GM18507 (cell line): ENCODE measurements at regions not wholly inside any gene's neighbourhood (a gene's known extent, or its start where the extent isn't known, plus 50 kb on each side); places are given as distances from the start of the nearest gene placed in this dataset.
"Not testable (repeated sequence)": the region's sequence is repeated elsewhere in the genome, so short reads cannot be mapped to it uniquely, and the experiment has no call there.

Experiments
- DNase-seq: peaks from one replicate; pipeline ENCODE4 v3.0.0; 2011; ENCODE audit warnings: low read depth; ENCODE audit not compliant: insufficient read length; ENCODE audit errors: extremely low spot score
- FAIRE-seq: peaks from 2 replicates; lab custom pipeline; 2011; peaks lifted over from hg19 to GRCh38; lab: Jason Lieb, UNC

DNA sequence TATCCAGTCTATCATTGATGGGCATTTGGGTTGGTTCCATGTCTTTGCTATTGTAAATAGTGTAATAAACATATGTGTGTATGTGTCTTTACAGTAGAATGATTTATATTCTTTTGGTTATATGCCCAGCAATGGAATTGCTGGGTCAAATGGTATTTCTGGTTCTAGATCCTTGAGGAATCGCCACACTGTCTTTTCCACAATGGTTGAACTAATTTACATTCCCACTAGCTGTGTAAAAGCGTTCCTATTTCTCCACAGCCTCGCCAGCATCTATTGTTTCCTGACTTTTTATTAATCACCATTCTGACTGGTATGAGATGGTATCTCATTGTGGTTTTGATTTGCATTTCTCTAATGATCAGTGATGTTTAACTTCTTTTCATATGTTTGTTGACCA, 152.7 kb downstream of the CAPZA3 start:
- not testable (repeated sequence) for FAIRE-seq, DNase-seq

DNA sequence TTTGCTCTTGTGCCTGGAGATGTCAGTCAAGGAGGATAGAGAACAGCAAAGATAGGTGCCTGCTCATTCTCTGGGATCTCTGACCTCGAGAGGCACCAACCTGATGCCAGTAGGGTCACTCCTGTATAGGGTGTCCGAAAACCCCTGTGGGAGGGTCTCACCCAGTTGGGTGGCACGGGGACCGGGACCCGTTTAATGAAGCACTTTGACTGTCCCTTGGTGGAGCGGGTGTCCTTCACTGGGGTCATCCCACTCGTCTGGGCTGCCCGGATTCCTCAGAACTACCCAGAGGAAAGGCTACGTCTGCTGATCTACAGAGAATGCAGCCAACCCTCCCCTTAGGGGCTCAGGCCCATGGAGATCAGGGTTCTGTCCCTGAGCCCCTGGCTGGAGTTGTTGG, 157.6 kb downstream of the CAPZA3 start:
- no peak for DNase-seq
- no peak for FAIRE-seq

DNA sequence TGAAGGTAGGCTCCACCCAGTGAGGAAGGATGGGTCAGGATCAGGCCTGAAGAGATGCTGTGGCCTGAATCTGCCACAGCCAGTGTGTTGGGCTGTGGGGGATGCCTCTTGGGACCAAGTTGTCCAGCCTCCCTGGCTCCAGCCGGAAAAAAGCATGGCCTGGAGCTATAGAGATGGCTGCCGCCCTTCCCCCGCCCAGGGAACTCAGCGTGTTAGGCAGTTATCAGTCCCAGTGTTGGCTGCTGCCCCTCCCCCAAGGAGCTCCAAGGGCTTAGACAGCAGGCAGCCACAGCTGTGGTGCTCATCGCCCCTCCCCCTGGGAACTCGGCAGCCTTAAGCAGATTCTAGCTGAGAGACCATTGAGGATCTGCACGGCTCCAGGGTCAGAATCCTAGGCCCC, 158.0 kb downstream of the CAPZA3 start:
- FAIRE-seq (no peak), DNase-seq (no peak)

DNA sequence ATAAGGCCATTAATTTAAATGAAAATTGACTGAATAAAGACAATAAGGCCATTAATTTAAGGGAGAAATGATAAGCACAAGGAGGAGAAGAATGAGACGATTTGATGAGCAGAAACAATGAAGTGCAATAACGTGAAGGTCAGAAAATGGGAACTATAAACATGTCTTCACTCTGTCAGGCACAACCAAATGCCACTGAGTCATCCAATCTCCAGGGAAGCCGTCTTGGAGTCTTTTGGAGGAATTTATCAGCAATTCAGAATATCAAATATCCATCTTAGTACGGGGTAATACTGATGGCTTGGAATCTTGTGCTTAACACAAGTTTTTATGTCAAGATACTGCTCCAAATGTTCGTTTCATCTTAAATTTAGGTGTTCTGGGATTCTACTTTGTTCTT, 159.9 kb downstream of the CAPZA3 start:
- FAIRE-seq (no peak), DNase-seq (no peak)

DNA sequence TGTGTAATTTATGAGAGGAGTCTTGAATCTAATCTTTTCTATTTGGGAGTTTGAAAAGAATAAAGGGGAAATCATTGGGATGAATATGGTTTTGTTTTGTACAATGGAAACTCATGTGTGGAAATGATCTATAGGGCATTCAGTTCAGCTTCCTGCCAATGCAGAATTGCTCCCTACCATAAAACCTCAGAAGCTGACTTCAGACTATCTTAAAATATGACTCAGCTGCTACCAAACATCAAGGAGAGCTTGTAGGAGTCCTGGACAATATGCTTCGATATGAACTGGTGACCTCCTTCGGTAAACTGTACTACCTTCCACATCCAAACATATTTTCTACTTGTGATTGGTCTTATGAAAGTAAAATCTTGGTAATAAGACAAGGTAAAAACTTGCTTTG, 160.6 kb downstream of the CAPZA3 start:
- no peak for DNase-seq
- FAIRE-seq: no peak

DNA sequence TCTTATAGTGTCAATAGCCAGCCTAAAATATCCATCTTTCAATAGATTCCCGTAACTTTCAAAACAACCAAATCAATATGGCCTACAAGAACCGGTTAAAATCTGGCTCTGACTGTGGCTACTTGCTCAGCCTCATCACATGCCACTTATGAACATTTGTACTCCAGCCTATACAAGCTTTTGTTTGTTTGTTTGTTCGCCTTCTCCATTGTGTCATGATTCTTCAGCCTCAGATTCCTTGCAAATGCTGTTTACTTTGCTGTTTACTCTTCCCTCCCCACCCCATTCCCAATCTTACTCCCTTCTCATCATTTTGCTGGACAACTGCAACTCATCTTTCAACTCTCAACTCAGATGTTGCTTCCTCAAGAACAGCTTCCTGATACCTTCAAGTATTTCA, 161.2 kb downstream of the CAPZA3 start:
- no peak for FAIRE-seq
- DNase-seq: no peak

DNA sequence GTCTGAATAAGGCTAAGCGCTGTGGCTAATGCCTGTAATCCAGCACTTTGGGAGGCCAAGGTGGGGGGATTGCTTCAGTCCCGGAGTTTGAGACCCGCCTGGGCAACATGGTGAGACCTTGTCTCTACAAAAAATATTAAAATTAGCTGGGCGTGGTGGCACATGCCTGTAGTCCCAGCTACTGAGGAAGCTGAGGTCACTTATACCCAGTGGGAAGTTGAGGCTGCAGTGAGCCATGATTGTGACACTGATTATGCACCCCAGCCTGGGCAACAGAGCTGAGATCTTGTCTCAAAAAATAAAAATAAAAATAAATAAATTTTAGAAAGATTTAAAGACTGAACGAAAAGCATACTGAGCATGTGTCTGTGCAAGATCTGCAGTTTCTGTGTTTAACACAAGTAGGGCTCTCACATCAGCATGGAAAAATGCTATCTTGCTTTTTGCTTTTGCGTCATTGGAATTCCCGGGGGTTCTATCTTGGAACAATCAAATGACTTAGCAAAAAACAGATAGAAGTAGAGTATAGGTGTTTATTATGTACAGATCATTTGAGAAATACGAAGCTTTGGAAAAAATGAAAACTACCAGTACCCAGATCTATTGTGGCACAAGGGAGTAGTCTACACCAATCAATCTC, 161.9 kb downstream of the CAPZA3 start:
- FAIRE-seq (no peak), DNase-seq (no peak)

DNA sequence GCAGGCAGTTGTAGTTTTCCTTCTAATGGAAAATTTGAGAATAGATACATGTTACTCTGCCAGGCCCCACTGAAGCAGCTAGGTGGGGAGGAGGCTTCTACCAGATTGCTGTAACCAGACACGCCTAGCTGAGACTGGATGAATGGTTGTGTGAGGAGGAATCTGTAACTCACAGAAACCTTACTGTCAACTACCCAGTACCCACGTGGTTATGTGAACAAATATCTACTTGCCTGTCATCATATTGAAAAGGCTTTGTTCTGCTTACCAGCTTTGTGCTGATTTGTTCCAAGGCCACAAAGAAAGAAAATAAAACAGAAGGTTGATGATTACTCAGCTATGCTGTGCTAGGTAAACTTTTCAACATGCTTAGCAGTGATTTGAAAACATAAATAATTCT, 167.2 kb downstream of the CAPZA3 start:
- no peak for DNase-seq
- FAIRE-seq: no peak

DNA sequence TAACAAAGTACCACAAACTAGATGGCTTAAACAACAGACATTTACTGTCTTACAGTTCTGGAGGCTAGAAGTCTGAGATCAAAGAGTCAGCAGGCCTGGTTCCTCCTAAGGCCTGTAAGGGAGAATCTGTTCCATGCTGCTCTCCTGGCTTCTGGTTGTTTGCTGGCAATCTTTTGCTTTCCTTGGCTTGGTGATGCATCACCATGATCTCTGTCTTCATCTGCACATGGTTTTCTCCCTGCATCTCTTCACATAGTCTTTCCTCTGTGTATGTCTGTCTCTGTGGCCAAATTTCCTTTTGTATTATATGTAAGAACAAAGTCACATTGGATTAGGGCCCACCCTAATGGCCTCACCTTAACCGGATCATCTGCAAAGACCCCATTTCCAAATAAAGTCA, 168.5 kb downstream of the CAPZA3 start:
- FAIRE-seq: no peak
- no peak for DNase-seq

DNA sequence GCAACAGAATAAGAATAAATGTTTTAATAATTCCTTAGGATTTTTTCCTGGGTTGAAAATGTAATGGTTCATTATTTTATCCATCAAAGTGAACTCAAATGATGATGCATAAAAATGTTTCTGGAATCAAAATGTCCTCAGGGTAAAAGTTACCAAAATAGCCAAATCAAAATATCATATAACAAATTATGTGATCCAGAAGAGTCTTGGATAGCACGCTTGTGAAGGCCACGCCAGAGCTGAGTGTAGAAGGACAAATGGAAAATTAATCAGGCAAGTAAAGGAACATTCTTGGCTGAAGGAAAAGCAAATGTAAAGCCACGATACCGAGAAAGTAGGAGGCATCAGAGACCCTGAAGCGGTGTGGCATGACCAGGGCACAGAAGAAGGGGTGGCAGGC, 169.2 kb downstream of the CAPZA3 start:
- DNase-seq (no peak), FAIRE-seq (no peak)

DNA sequence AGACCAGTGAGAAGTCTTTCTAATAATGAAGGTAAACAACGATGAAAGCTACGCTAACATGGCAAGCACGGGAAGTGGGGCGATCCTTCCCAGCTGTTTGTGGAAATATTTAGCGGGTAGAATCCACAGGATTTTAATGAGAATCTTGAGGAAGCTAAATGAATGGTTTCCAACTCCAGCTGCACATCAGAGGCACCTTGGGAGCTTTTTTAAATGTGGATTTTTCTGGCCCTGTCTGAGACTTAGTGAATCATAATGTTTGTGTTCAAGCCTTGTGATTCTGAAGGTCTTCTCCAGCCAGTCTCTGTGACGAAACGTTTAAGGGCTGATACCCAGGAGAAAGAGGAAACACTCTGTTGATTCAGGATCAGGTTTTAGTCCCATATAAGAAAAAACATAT, 169.8 kb downstream of the CAPZA3 start:
- FAIRE-seq: no peak
- no peak for DNase-seq

DNA sequence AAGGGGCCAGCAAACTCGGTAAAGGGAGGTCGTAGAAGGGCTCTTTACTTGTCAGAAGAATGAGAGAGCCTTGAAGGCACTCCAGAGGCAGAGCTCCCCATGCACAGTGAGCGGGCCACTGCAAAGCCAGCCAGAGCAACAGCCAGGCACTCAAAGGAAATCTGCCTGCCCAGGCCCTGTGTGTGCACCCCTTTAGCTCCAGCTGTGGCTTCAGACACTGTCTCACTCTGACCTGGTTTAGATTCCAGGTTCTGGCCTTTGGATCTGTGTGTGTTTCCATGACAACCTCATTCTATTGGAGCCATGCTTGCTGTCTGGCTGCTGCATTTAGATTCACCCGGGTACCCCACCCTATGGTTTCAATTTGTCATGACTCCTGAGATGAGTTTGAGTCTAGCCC, 170.3 kb downstream of the CAPZA3 start:
- FAIRE-seq: no peak
- DNase-seq: no peak

DNA sequence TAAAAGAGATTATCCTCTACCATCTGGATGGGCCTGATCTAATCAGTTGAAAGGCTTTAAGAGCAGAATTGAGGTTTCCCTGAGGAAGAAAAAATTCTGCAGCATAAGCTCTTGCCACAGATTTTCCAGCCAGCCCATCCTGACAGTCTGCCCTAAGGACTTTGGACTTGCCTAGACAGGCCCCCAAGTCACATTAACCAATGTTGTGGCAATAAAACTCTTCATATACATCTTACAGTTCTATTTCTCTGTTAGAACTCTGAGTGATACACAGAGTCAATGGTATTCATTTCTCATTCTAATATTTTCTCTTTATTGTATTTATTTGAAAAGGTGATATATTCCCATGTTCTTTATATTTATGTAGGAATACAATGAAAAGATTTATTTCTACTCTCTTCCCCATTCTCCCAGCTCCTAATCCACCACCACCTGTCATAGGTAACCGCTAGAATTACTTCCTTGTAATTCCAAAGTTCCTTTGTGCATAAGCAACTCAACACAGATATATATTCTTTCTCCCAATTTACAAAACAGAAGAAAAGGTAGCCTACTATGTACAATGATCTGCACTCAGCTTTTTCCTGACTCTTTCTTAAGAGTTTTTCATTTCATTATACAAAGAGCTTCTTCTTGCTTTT, 182.1 kb downstream of the CAPZA3 start:
- DNase-seq (no peak), FAIRE-seq (no peak)

DNA sequence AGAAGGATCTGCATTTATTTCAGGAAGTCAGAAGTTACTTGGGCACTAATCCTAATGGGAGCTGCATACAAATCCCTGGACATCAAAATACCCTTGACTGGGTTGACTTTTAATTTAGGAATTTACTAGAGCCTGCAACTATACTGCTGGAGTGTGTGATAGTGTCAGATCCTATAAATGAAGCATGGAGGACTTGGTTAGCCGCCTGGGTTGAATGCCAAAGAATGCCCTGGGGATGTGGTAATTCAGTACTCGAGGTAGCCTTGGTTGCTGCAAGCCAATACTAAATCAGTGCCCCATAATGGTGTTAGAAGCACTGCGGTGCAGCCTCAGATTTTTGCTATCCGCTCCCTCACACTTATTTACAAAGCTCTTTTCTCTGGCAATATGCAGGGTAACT, 184.9 kb downstream of the CAPZA3 start:
- DNase-seq: no peak
- no peak for FAIRE-seq

DNA sequence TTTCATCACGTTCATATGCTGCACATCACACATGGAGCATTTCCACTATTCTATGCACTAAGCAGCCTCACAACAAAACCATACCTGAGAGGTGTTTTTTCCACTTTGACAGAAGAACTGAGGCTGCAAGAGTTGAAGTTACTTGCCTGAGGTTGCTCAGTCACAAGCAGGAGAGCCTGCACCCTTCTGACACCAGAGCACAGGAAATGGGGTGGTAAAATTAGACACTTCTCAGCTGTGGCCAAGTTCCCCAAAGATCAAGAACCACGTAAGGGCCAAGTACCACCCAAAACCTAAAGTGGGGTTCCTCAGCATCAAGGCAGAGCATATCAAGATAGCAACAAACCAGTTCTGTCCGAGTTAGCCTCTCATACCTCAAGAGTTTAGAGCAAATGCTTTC, 185.8 kb downstream of the CAPZA3 start:
- FAIRE-seq: no peak
- no peak for DNase-seq

DNA sequence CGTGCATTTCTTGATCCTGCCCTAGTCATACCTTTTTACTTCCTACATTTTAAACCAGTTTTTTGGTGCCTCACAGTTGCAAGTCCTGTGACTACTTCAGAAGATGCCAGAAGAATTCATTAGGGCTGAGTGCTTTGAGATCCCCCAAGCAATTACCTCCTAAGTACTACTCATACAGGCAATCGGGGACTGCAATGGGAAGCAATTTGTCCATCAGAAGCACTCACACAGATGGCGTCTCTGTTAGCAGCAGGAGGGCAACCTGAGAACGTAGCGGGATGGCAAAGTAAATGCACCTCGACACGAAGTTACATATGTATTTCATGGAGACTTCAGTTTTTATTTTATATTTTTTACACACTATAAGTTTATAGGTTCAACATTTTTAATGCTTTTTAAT, 188.3 kb downstream of the CAPZA3 start:
- FAIRE-seq (no peak), DNase-seq (no peak)

DNA sequence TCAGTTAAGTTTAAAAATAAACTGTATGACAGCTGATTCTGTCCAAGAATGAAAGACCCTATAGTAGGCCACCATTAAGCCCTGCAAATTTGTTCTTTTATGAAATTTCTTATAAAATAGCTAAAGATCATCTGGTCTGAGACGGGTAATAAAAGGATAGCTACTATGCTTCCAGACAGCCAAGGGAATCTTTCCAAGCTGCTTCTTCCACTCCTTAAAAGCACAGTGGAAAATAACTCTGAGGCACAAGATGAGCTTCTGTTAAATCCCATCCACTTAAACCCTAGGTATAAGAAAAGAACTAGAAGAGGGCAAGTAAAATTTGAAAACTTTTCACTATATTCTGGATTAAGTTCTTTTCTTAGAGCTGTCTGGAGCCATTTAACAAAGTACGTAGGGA, 194.3 kb downstream of the CAPZA3 start:
- no peak for FAIRE-seq

DNA sequence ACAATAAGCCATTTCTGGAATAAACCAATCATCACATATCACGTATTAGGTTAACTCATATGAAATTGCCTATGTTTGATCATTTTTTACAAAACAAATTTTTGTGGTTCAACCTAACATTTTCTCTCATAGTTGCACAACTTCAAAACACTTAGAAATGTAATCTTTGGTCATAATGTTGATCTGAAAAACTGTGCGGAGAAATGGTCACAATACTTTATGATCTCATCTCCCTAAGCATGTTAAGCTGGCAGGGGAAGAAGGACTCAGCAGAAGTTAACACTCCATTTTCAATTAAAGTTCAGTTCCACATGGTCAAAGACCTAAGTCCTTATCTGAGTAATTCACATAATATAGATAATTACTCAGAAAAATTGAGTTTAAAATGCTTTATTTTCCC, 194.8 kb downstream of the CAPZA3 start:
- DNase-seq (no peak), FAIRE-seq (no peak)

More for the DNA sequence above, 194.3 kb downstream of the CAPZA3 start:
- no peak for DNase-seq

DNA sequence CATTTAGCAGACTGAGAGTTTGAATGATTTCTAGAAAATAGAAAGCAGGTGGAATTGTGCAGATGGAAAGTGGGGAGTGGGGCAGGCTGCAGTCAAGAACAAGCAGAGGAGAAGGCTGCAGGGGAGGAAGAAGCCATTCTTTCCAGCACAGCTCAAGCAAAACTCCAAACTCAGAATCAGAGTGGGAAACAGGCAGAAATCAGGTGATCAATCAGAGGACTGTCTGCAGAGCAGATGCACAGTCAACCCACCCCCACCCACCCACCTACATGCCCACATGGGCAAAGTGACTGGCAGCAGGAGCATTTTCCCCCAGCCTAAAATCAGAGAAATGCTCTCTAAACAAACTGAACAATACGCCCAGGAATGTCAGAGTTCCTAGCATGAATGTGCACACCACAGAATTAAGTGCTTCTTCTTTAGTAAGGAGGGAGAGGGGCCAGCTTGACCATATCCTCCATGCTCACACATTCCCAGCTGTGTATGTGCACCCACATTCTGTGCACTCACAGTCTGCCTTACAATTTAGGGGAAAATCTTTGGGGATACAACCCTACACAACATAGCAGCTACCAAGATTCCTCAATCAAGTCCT, 194.1 kb upstream of the PLEKHA5 start:
- DNase-seq (no peak), FAIRE-seq (no peak)

DNA sequence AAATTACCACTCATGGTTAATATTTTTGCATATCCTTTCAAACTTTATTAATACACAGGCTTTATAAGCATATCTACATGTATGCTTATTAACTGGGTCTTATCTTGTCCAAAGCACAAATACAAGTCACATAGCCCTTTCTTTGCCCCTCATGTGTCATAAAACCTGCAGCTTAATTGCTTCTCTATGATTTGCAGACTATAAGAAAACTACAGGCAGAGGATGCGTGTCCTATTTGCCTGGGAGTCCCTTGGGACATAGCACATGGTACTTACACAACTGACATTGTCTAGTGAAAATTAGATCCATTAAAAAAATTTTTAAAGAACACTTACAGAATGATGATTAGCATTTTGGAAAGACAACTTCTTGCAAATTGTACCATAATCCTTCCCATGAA, 190.5 kb upstream of the PLEKHA5 start:
- FAIRE-seq (no peak), DNase-seq (no peak)

DNA sequence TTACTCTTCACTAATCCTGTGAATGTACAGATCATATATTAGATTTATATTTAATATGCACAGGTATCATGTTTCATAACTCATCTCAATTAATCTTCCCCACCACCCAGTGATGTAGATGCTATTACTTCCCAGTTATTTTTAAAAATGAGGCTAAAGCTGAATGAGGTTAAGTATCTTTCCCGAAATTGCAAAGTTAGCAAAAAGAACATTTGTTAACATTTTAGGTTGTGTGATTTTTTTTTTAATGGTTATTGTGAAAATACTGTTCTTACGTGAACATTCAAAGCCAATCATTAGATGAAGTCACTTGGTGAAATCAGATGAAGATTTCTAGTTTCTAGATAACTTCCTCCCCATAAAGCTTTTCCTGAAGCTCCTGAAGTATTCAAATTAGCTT, 186.9 kb upstream of the PLEKHA5 start:
- DNase-seq (no peak), FAIRE-seq (no peak)
